HCT116 (cell line): ENCODE measurements at regions not wholly inside any gene's neighbourhood (a gene's known extent, or its start where the extent isn't known, plus 50 kb on each side); places are given as distances from the start of the nearest gene placed in this dataset.
"Not testable (repeated sequence)": the region's sequence is repeated elsewhere in the genome, so short reads cannot be mapped to it uniquely, and the experiment has no call there.

ENCODE experiments used
- ATAC-seq: fragments of 200-7000 bp; cut with Tn5 transposase; 2 replicates; pipeline ENCODE4 v1.9.1; 2020; ENCODE audit warnings: mild to moderate bottlenecking, moderate library complexity
- BruUV-seq: library from RNA; stranded (reverse); fragments of 400-500 nt; replicated peaks from 2 replicates; lab custom pipeline; 2021; lab: Mats Ljungman, UMichigan
- CTCF ChIA-PET: fragments of 300-600 bp; sonication (Branson Sonifier 250); formaldehyde crosslinking; loops from one replicate; lab custom pipeline; 2021; ENCODE audit warnings: antibody characterized with exemption; lab: Charles Lee
- POLR2A ChIA-PET: fragments of 300-600, 350-600 bp; sonication (Branson Sonifier 250); formaldehyde crosslinking; loops from one replicate; lab custom pipeline; 2021; ENCODE audit warnings: antibody characterized with exemption; lab: Charles Lee
- RAD21 ChIA-PET, 2 experiments: fragments of 300-600 bp; sonication (Branson Sonifier 250); formaldehyde crosslinking; loops; one replicate each; lab custom pipeline; 2023; ENCODE audit warnings: low total read pairs in 2 of 2; ENCODE audit not compliant: uncharacterized antibody in 2 of 2, unreplicated experiment in 2 of 2, low non-redundant PET in 1 of 2; lab: Charles Lee
- DNase-seq: peaks from one replicate; pipeline ENCODE4 v3.0.0-alpha.2; 2010; ENCODE audit warnings: low read depth, low spot score
- H2AFZ ChIP-seq: fragments of 200-600 bp; shearing (Covaris generic), sonication (generic); 2 replicates; pipeline ENCODE4 v1.6.1; 2017; ENCODE audit warnings: low read depth, mixed run types, mixed read lengths, antibody characterized with exemption, low read length; ENCODE audit not compliant: poor library complexity, severe bottlenecking
- H3K27ac ChIP-seq: 2 replicates; pipeline ENCODE4 v1.5.1; 2012; ENCODE audit warnings: low read depth, low read length
- H3K27me3 ChIP-seq: fragments of 200-600 bp; sonication (generic); 2 replicates; pipeline ENCODE4 v1.6.1; 2016; ENCODE audit warnings: mixed run types, low read length, mixed read lengths; ENCODE audit not compliant: insufficient read depth
- H3K36me3 ChIP-seq, 2 experiments: fragments of 200-500 bp in 1 of 2; fragments of 200-600 bp in 1 of 2; sonication (Bioruptor generic) in 1 of 2; sonication (generic) in 1 of 2; 2 replicates each; pipeline versions ENCODE4 v1.5.1 to v1.6.1; 2014 to 2016; ENCODE audit warnings: low read length in 2 of 2, inconsistent platforms in 1 of 2, mixed read lengths in 1 of 2, mixed run types in 1 of 2; ENCODE audit not compliant: insufficient read depth in 2 of 2, control insufficient read depth in 1 of 2
- H3K4me1 ChIP-seq, 2 experiments: fragments of 200-600 bp in 1 of 2; sonication (generic) in 1 of 2; 2 replicates each; pipeline versions ENCODE4 v1.5.1 to v1.6.1; 2012 to 2017; ENCODE audit warnings: low read length in 2 of 2, inconsistent platforms in 1 of 2, mild to moderate bottlenecking in 1 of 2, mixed read lengths in 1 of 2, mixed run types in 1 of 2, moderate library complexity in 1 of 2; ENCODE audit not compliant: insufficient read depth in 2 of 2, control insufficient read depth in 1 of 2
- H3K4me2 ChIP-seq: fragments of 200-600 bp; sonication (generic); 2 replicates; pipeline ENCODE4 v1.6.1; 2017; ENCODE audit warnings: mixed run types, low read length, mixed read lengths
- H3K4me3 ChIP-seq, 2 experiments: fragments of 200-600 bp in 1 of 2; sonication (generic) in 1 of 2; replicated peaks in 1 of 2; 2 replicates each; pipeline ENCODE4 v1.5.1; 2011 to 2016; ENCODE audit warnings: low read length in 2 of 2, control low read depth in 1 of 2, low read depth in 1 of 2, mild to moderate bottlenecking in 1 of 2, mixed read lengths in 1 of 2, mixed run types in 1 of 2
- H3K79me2 ChIP-seq: fragments of 200-600 bp; sonication (generic); 2 replicates; pipeline ENCODE4 v1.6.1; 2017; ENCODE audit warnings: mild to moderate bottlenecking, mixed run types, low read length, moderate library complexity, mixed read lengths; ENCODE audit not compliant: insufficient read depth
- H3K9ac ChIP-seq: fragments of 200-600 bp; sonication (generic); 2 replicates; pipeline ENCODE4 v1.6.1; 2016; ENCODE audit warnings: low read length, mixed read lengths
- H3K9me2 ChIP-seq: fragments of 200-600 bp; sonication (generic), shearing (Covaris generic); 2 replicates; pipeline ENCODE4 v1.6.1; 2017; ENCODE audit warnings: mixed run types, mild to moderate bottlenecking, moderate library complexity; ENCODE audit not compliant: insufficient read depth
- H3K9me3 ChIP-seq, 2 experiments: fragments of 200-500 bp in 1 of 2; fragments of 200-600 bp in 1 of 2; sonication (Bioruptor generic) in 1 of 2; sonication (generic) in 1 of 2; 2 replicates each; pipeline ENCODE4 v1.6.1; 2014 to 2017; ENCODE audit warnings: low read length in 2 of 2, mixed read lengths in 2 of 2, inconsistent platforms in 1 of 2, low read depth in 1 of 2, mild to moderate bottlenecking in 1 of 2, mixed run types in 1 of 2, moderate library complexity in 1 of 2; ENCODE audit not compliant: control insufficient read depth in 1 of 2, insufficient read depth in 1 of 2
- H4K20me1 ChIP-seq: fragments of 200-600 bp; sonication (generic), shearing (Covaris generic); 2 replicates; pipeline ENCODE4 v1.6.1; 2017; ENCODE audit warnings: mixed run types, mild to moderate bottlenecking, moderate library complexity; ENCODE audit not compliant: insufficient read depth
- ATF3 ChIP-seq: IDR thresholded peaks from 2 replicates; pipeline ENCODE4 v1.6.1; 2012
- CBX3 ChIP-seq: IDR thresholded peaks from 2 replicates; pipeline ENCODE4 v1.6.1; 2012; ENCODE audit warnings: low read depth
- CTCF ChIP-seq, 3 experiments: fragments of 200-600 bp in 1 of 3; sonication (generic) in 1 of 3; IDR thresholded peaks in 2 of 3; conservative IDR thresholded peaks in 1 of 3; 2 replicates each; pipeline ENCODE4 v1.5.1; 2012 to 2017; ENCODE audit warnings: low read depth in 2 of 3, low read length in 2 of 3, antibody characterized with exemption in 1 of 3, borderline replicate concordance in 1 of 3, control low read depth in 1 of 3, mild to moderate bottlenecking in 1 of 3, mixed read lengths in 1 of 3, mixed run types in 1 of 3, moderate library complexity in 1 of 3; ENCODE audit not compliant: insufficient read depth in 1 of 3
- EGR1 ChIP-seq: IDR thresholded peaks from 2 replicates; pipeline ENCODE4 v1.6.1; 2012; ENCODE audit warnings: low read depth
- ELF1 ChIP-seq: IDR thresholded peaks from 2 replicates; pipeline ENCODE4 v1.6.1; 2012; ENCODE audit warnings: low read depth, borderline replicate concordance
- EZH2 ChIP-seq: fragments of 200-600 bp; sonication (generic); IDR thresholded peaks from 2 replicates; pipeline ENCODE4 v1.6.1; 2017; ENCODE audit warnings: antibody characterized with exemption, mixed run types
- RAD21 ChIP-seq: IDR thresholded peaks from 2 replicates; pipeline ENCODE4 v1.6.1; 2012; ENCODE audit warnings: low read depth, mild to moderate bottlenecking
- SIN3A ChIP-seq: IDR thresholded peaks from 2 replicates; pipeline ENCODE4 v1.6.1; 2012; ENCODE audit warnings: low read depth
- SP1 ChIP-seq: IDR thresholded peaks from 2 replicates; pipeline ENCODE4 v1.6.1; 2012; ENCODE audit warnings: low read depth
- SRF ChIP-seq: IDR thresholded peaks from 2 replicates; pipeline ENCODE4 v1.6.1; 2012; ENCODE audit warnings: low read depth
- YY1 ChIP-seq: IDR thresholded peaks from 2 replicates; pipeline ENCODE4 v1.6.1; 2011; ENCODE audit warnings: low read length, low read depth, moderate library complexity, mild to moderate bottlenecking; ENCODE audit not compliant: insufficient replicate concordance; ENCODE audit errors: extremely low read depth
- ZFX ChIP-seq: fragments of 450-650 bp; IDR thresholded peaks from 2 replicates; pipeline ENCODE4 v1.6.1; 2017
- intact Hi-C: fragments of 100-400 bp; cut with micrococcal nuclease; formaldehyde crosslinking; loops from 2 replicates; pipeline ENCODE4 v1.10.0; 2022

GRCh38 chr5:91449083-91449482 lies 66.0 kb upstream of the ARRDC3 start:
- no peak overlapping the region for H2AFZ ChIP-seq
- H3K9me2 ChIP-seq: no peaks in the 10 kb centered on the region
- TF ChIP-seq ELF1 (no peak), EGR1 (no peak), EZH2 (no peak), CTCF (IDR thresholded peaks at IDR 0.05 in 2 of 3, conservative IDR thresholded peaks at IDR 0.05 in 1 of 3; ENCODE audit: borderline replicate concordance in 1 of 3, insufficient read depth in 1 of 3, low read depth in 2 of 3, low read length in 2 of 3) (no peak), SP1 (no peak), ATF3 (no peak), YY1 (no peak), CBX3 (no peak), SRF (no peak), SIN3A (no peak), ZFX (no peak), RAD21 (no peak)
- ATAC-seq (no peak), DNase-seq (no peak)
- CTCF ChIA-PET: no interaction called here
- POLR2A ChIA-PET: no interaction called here
- H3K79me2 ChIP-seq: no peaks in the 10 kb centered on the region
- no peaks in the 10 kb centered on the region for H3K36me3 ChIP-seq
- H3K4me1 ChIP-seq: no peaks in the 10 kb centered on the region
- RAD21 ChIA-PET: no interaction called here
- H3K4me3 ChIP-seq: no peak overlapping the region
- intact Hi-C loops: no loop called here
- H3K27ac ChIP-seq: no peak overlapping the region
- H3K9ac ChIP-seq: no peak overlapping the region
- no peak overlapping the region for H3K4me2 ChIP-seq
- BruUV-seq: no TSS peak
- H3K9me3 ChIP-seq: no peaks in the 10 kb centered on the region
- H3K27me3 ChIP-seq: no peaks in the 10 kb centered on the region
- no peaks in the 10 kb centered on the region for H4K20me1 ChIP-seq

- H3K9me2 ChIP-seq, H3K27me3 ChIP-seq, H3K4me1 ChIP-seq, H3K27ac ChIP-seq, H3K9me3 ChIP-seq, ATAC-seq, BruUV-seq, H3K9ac ChIP-seq, H4K20me1 ChIP-seq, H2AFZ ChIP-seq, H3K4me2 ChIP-seq, H3K4me3 ChIP-seq, intact Hi-C loops, DNase-seq, RAD21 ChIA-PET, CTCF ChIA-PET, H3K36me3 ChIP-seq, H3K79me2 ChIP-seq, POLR2A ChIA-PET: not testable (repeated sequence)
Measured at GRCh38 chr5:91448079-91448478, 65.0 kb upstream of the ARRDC3 start.

- POLR2A ChIA-PET, H3K4me2 ChIP-seq, H3K36me3 ChIP-seq, H3K9ac ChIP-seq, H4K20me1 ChIP-seq, DNase-seq, intact Hi-C loops, H3K27ac ChIP-seq, BruUV-seq, H2AFZ ChIP-seq, H3K9me3 ChIP-seq, H3K27me3 ChIP-seq, H3K4me3 ChIP-seq, H3K79me2 ChIP-seq, H3K4me1 ChIP-seq, ATAC-seq, RAD21 ChIA-PET, H3K9me2 ChIP-seq: not testable (repeated sequence)
- CTCF ChIA-PET: interaction anchor here (0.7 kb wide), 1 partner anchor 8 kb away, joined by 3 read pairs; no protein-coding TSS in a partner anchor
Measured at GRCh38 chr5:91446880-91447279, 63.8 kb upstream of the ARRDC3 start.
